Karpas-422 (cell line): ENCODE measurements at regions not wholly inside any gene's neighbourhood (a gene's known extent, or its start where the extent isn't known, plus 50 kb on each side); places are given as distances from the start of the nearest gene placed in this dataset.

Experiments
- DNase-seq: peaks from one replicate; pipeline ENCODE4 v3.0.0-alpha.2; 2015
- H2AFZ ChIP-seq: fragments of 200-600 bp; sonication (generic); 2 replicates; pipeline ENCODE4 v1.6.1; 2014; ENCODE audit warnings: antibody characterized with exemption, low read length, mixed read lengths
- H3K27ac ChIP-seq: fragments of 200-600 bp; sonication (generic); 2 replicates; pipeline ENCODE4 v1.5.1; 2014; ENCODE audit warnings: mild to moderate bottlenecking, low read length, moderate library complexity
- H3K27me3 ChIP-seq: fragments of 200-600 bp; sonication (generic); 2 replicates; pipeline ENCODE4 v1.6.1; 2014; ENCODE audit warnings: low read length, mixed read lengths
- H3K36me3 ChIP-seq: fragments of 200-600 bp; sonication (generic); 2 replicates; pipeline ENCODE4 v1.6.1; 2014; ENCODE audit warnings: low read length, mixed read lengths; ENCODE audit not compliant: insufficient read depth
- H3K4me1 ChIP-seq: fragments of 200-600 bp; sonication (generic); 2 replicates; pipeline ENCODE4 v1.6.1; 2014; ENCODE audit warnings: mild to moderate bottlenecking, low read length, mixed read lengths
- H3K4me2 ChIP-seq: fragments of 200-600 bp; sonication (generic); 2 replicates; pipeline ENCODE4 v1.6.1; 2014; ENCODE audit warnings: low read length, low read depth, mild to moderate bottlenecking; ENCODE audit not compliant: poor library complexity, severe bottlenecking
- H3K4me3 ChIP-seq: fragments of 200-600 bp; sonication (generic); 2 replicates; pipeline ENCODE4 v1.5.1; 2014; ENCODE audit warnings: mild to moderate bottlenecking, antibody characterized with exemption, low read length, mixed read lengths
- H3K79me2 ChIP-seq: fragments of 200-600 bp; sonication (generic); 2 replicates; pipeline ENCODE4 v1.6.1; 2014; ENCODE audit warnings: mild to moderate bottlenecking, low read length, mixed read lengths
- H3K9ac ChIP-seq: fragments of 200-600 bp; sonication (generic); 2 replicates; pipeline ENCODE4 v1.6.0; 2014; ENCODE audit warnings: low read length
- H3K9me2 ChIP-seq: fragments of 200-600 bp; sonication (generic), shearing (Covaris generic); replicated peaks from 2 replicates; pipeline ENCODE4 v1.6.0; 2014; ENCODE audit warnings: mild to moderate bottlenecking, low read length, moderate library complexity; ENCODE audit not compliant: insufficient read depth
- H3K9me3 ChIP-seq: fragments of 300-700, 200-600 bp; sonication (generic); 2 replicates; pipeline ENCODE4 v1.6.1; 2014; ENCODE audit warnings: low read length, mixed read lengths
- H4K20me1 ChIP-seq: fragments of 200-600 bp; sonication (generic); 2 replicates; pipeline ENCODE4 v1.6.1; 2014; ENCODE audit warnings: mild to moderate bottlenecking, antibody characterized with exemption, low read length, low read depth; ENCODE audit not compliant: insufficient read depth

DNA sequence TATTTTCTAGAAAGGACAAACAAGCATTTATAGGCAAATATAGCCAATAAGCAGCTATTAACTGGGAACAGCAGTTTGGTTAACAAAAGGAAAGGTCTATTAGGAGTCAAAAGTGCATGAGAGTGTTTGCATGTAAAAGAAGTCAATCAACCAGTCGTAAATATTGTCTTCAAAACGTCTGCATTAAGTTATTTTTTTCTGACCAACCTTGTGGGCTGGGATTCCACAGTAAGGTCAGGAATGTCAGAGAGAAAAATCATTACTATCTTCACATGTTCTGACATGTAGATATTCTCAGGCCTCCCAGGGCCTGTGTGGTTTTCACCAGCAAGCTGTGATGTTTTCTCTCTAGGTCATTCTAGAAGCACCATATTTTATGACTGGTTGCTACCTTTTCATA is 922.5 kb downstream of the SUCLG1 start:
- peaks cover 47% of the 10 kb centered on the region for H3K9me3 ChIP-seq
- no peak overlapping the region for H3K9ac ChIP-seq
- no peaks in the 10 kb centered on the region for H3K9me2 ChIP-seq
- no peak overlapping the region for H3K27ac ChIP-seq
- H4K20me1 ChIP-seq: no peaks in the 10 kb centered on the region
- DNase-seq: no peak
- H3K79me2 ChIP-seq: no peaks in the 10 kb centered on the region
- no peak overlapping the region for H2AFZ ChIP-seq
- no peaks in the 10 kb centered on the region for H3K4me1 ChIP-seq
- no peaks in the 10 kb centered on the region for H3K36me3 ChIP-seq
- no peak overlapping the region for H3K4me2 ChIP-seq
- H3K27me3 ChIP-seq: no peaks in the 10 kb centered on the region
- no peak overlapping the region for H3K4me3 ChIP-seq

DNA sequence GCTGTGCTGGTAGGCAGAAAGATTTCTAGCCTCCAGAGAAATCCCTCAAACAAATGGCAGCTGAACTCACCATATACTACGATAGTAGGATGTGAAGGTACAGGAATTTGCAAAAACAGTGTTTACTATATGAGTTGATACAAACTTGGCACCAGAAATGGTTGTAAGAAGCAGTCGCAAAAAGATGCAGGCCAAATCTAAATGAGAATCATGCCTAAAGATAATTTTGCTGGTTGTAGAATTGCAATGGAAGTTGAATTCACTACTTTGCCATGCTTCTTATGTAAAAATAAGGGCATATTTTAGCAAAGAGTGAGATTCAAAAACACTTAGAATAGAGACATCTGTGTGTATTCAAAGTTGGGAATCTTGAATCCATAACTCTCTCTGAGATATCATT is 924.7 kb downstream of the SUCLG1 start:
- no peak for DNase-seq
- Histone ChIP-seq H3K4me2 (no peak overlapping the region), H3K79me2 (no peaks in the 10 kb centered on the region), H3K9me3 (peaks cover 45% of the 10 kb centered on the region), H3K36me3 (no peaks in the 10 kb centered on the region), H3K9ac (no peak overlapping the region), H2AFZ (no peak overlapping the region), H3K4me3 (no peak overlapping the region), H3K27ac (no peak overlapping the region), H3K9me2 (no peaks in the 10 kb centered on the region), H3K27me3 (no peaks in the 10 kb centered on the region), H3K4me1 (no peaks in the 10 kb centered on the region), H4K20me1 (no peaks in the 10 kb centered on the region)

GRCh38 chr2:83531206-83531826 is 927.8 kb downstream of the SUCLG1 start:
- H3K36me3 ChIP-seq: no peaks in the 10 kb centered on the region
- H3K27ac ChIP-seq: no peak overlapping the region
- H3K79me2 ChIP-seq: no peaks in the 10 kb centered on the region
- peaks cover 45% of the 10 kb centered on the region for H3K9me3 ChIP-seq
- no peaks in the 10 kb centered on the region for H3K9me2 ChIP-seq
- no peaks in the 10 kb centered on the region for H3K4me1 ChIP-seq
- H3K27me3 ChIP-seq: no peaks in the 10 kb centered on the region
- H2AFZ ChIP-seq: no peak overlapping the region
- no peak overlapping the region for H3K4me2 ChIP-seq
- no peaks in the 10 kb centered on the region for H4K20me1 ChIP-seq
- no peak for DNase-seq
- H3K4me3 ChIP-seq: no peak overlapping the region
- no peak overlapping the region for H3K9ac ChIP-seq

DNA sequence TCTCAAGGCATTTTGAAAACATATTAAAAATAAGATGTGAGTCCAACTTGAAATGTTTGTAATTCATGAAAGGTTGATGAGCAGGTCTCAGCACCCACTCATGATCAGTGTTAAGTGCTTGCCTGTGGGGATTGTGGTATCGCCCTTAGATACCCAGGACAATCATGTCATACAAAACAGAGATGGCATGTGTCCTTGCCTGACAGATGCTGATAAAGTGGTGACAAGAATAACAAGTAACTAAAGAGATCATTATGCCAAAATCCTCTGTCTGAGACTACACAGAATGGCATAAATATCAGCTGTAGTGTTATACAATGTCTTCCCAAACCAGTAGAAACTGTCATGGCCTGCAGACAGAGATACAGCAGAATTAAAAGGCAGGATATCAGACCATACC is 930.3 kb downstream of the SUCLG1 start:
- H3K9me2 ChIP-seq: no peaks in the 10 kb centered on the region
- H3K4me2 ChIP-seq: no peak overlapping the region
- DNase-seq: no peak
- no peaks in the 10 kb centered on the region for H3K27me3 ChIP-seq
- H3K79me2 ChIP-seq: no peaks in the 10 kb centered on the region
- no peak overlapping the region for H3K27ac ChIP-seq
- H3K36me3 ChIP-seq: no peaks in the 10 kb centered on the region
- H3K9me3 ChIP-seq: peaks cover 52% of the 10 kb centered on the region
- H3K4me1 ChIP-seq: no peaks in the 10 kb centered on the region
- H3K4me3 ChIP-seq: no peak overlapping the region
- H3K9ac ChIP-seq: no peak overlapping the region
- no peak overlapping the region for H2AFZ ChIP-seq
- no peaks in the 10 kb centered on the region for H4K20me1 ChIP-seq

GRCh38 chr2:83522891-83523493 is 936.1 kb downstream of the SUCLG1 start:
- H3K4me1 ChIP-seq: no peaks in the 10 kb centered on the region
- no peak overlapping the region for H2AFZ ChIP-seq
- H3K36me3 ChIP-seq: no peaks in the 10 kb centered on the region
- H4K20me1 ChIP-seq: no peaks in the 10 kb centered on the region
- H3K4me2 ChIP-seq: no peak overlapping the region
- H3K79me2 ChIP-seq: no peaks in the 10 kb centered on the region
- no peak for DNase-seq
- H3K9me3 ChIP-seq: peaks cover 46% of the 10 kb centered on the region
- H3K4me3 ChIP-seq: no peak overlapping the region
- H3K9me2 ChIP-seq: no peaks in the 10 kb centered on the region
- H3K9ac ChIP-seq: no peak overlapping the region
- H3K27me3 ChIP-seq: no peaks in the 10 kb centered on the region
- no peak overlapping the region for H3K27ac ChIP-seq

DNA sequence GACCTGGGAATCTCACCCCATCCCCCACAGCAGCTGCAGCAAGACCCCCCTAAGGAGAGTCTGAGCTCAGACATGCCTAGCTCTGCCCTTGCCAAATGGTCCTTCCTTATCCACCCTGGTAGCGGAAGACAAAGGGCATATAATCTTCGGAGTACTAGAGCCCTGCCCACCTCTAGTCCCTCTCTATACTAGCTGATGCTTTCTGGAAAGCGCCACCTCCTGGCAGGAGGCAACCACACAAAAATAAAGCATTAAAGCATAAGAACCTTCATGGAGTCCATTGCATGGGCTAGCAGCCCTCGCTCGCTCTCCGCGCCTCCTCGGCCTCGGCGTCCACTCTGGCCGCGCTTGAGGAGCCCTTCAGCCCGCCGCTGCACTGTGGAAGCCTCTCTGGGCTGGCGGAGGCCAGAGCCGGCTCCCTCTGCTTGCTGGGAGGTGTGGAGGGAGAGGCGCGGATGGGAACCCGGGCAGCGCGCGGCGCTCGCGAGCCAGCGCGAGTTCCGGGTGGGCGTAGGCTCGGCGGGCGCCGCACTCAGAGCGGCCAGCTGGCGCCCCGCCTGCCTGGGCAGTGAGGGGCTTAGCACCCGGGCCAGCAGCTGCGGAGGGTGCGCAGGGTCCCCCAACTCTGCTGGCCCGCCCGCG is 941.2 kb downstream of the SUCLG1 start:
- Histone ChIP-seq H3K9me3 (peaks cover 51% of the 10 kb centered on the region), H3K4me1 (no peaks in the 10 kb centered on the region), H3K4me3 (no peak overlapping the region), H3K9me2 (no peaks in the 10 kb centered on the region), H3K36me3 (no peaks in the 10 kb centered on the region), H3K27ac (no peak overlapping the region), H3K9ac (no peak overlapping the region), H4K20me1 (no peaks in the 10 kb centered on the region), H3K27me3 (no peaks in the 10 kb centered on the region), H3K79me2 (no peaks in the 10 kb centered on the region), H2AFZ (no peak overlapping the region), H3K4me2 (no peak overlapping the region)
- DNase-seq: no peak

DNA sequence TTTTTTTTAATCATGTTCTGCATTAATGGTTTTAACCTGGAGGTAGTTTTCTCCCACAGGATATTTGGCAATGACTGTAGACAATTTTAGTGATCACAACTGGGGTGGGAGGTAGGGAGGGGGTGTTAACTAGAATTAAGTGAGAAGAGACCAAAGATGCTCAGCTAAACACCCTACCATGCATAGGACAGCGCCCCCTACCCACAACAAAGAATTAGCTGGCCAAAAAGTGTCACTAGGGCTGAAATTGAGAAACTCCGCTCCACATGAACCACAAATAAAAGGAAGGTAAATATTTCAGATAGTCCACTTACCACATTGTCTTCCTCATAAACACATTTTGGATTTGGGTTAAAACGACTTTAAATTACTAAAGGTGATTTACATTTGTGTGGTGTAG is 942.6 kb downstream of the SUCLG1 start:
- DNase-seq: no peak
- no peaks in the 10 kb centered on the region for H3K79me2 ChIP-seq
- H3K27me3 ChIP-seq: no peaks in the 10 kb centered on the region
- no peaks in the 10 kb centered on the region for H4K20me1 ChIP-seq
- no peaks in the 10 kb centered on the region for H3K4me1 ChIP-seq
- H3K9me2 ChIP-seq: no peaks in the 10 kb centered on the region
- no peaks in the 10 kb centered on the region for H3K36me3 ChIP-seq
- no peak overlapping the region for H2AFZ ChIP-seq
- H3K4me3 ChIP-seq: no peak overlapping the region
- H3K27ac ChIP-seq: no peak overlapping the region
- peaks cover 55% of the 10 kb centered on the region for H3K9me3 ChIP-seq
- no peak overlapping the region for H3K4me2 ChIP-seq
- no peak overlapping the region for H3K9ac ChIP-seq

- H3K4me1 ChIP-seq: no peaks in the 10 kb centered on the region
Measured at GRCh38 chr2:83487451-83487850, 971.6 kb downstream of the SUCLG1 start.

More at GRCh38 chr2:83487451-83487850, 971.6 kb downstream of the SUCLG1 start:
- Histone ChIP-seq H3K27ac (no peak overlapping the region), H3K36me3 (no peaks in the 10 kb centered on the region), H3K4me2 (no peak overlapping the region), H3K4me3 (no peak overlapping the region), H3K9me3 (peaks cover 32% of the 10 kb centered on the region), H3K9me2 (no peaks in the 10 kb centered on the region), H3K27me3 (no peaks in the 10 kb centered on the region), H3K9ac (no peak overlapping the region), H3K79me2 (no peaks in the 10 kb centered on the region), H2AFZ (no peak overlapping the region), H4K20me1 (no peaks in the 10 kb centered on the region)
- no peak for DNase-seq
